NCI-H446 (cell line): ENCODE measurements at regions not wholly inside any gene's neighbourhood (a gene's known extent, or its start where the extent isn't known, plus 50 kb on each side); places are given as distances from the start of the nearest gene placed in this dataset.
"Not testable (repeated sequence)": the region's sequence is repeated elsewhere in the genome, so short reads cannot be mapped to it uniquely, and the experiment has no call there.

Experiments used
- DNase-seq, 2 experiments: peaks; one replicate each; lab custom pipeline; 2025; lab: John Stamatoyannopoulos, UW

DNA sequence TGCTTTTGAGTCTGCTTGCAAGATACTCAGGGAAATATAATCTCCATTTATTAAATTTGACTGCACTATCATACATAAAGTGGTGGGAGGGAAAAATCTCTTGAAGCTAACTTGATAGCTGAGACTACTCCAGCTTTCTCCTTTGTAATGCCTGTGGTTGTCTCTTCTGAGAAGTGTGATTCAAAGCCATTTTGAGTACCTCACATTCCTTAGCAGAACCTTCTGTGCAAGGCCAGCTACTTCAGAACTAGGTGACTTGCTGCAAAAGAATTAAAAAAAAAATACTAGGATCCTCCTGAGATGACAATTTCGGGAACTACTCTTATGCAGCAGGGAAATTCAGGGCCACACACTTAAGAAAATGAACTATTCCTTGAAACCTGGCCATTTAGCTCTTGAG, 294.8 kb downstream of the MDFIC start:
- DNase-seq = no peak

- no peak for DNase-seq
Measured at GRCh38 chr7:115211171-115211570, 289.3 kb downstream of the MDFIC start.

GRCh38 chr7:115210552-115210951, 288.7 kb downstream of the MDFIC start:
- DNase-seq = no peak

- no peak for DNase-seq
Measured at GRCh38 chr7:115208710-115209560, 287.0 kb downstream of the MDFIC start.

- DNase-seq = not testable (repeated sequence)
Measured at GRCh38 chr7:115206374-115206773, 284.5 kb downstream of the MDFIC start.

DNA sequence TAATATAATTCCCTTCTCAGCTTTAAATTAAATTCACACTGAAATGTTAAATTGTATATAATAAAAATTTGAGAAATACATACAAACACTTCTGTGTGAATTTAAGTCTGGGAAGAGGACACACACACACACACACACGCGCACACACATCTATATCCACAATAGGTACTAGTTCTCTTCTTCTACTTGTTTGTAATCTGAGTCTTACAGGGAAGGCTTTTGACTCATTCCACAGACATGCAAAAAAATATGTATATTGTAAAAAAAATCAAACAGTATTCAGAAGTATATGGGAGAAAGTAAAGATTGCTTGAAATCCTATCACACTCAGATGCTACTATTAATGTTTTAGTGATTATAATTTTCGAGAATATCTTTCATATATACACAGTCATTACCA, 276.2 kb downstream of the MDFIC start:
- no peak for DNase-seq

DNA sequence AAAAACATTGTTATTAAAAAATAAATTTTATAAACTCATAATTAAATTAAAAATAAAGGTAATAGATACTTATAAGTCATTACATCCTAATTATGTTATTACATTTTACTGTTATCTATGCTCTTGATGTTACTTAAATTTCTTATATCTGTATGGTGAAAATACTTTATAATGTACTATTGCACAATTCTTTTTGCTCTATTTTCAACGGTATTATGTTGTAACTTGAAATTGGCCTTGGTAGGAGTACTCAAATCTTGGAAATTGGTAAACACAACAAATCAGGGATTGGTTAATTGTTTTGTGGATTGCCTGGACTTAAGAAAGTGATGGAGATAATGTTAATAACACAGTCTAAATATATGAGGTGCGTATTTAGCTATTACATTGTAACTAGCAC, 273.3 kb downstream of the MDFIC start:
- DNase-seq = no peak

GRCh38 chr7:115191526-115191925, 269.6 kb downstream of the MDFIC start:
- DNase-seq = no peak

GRCh38 chr7:115183431-115184057, 261.6 kb downstream of the MDFIC start:
- no peak for DNase-seq

DNA sequence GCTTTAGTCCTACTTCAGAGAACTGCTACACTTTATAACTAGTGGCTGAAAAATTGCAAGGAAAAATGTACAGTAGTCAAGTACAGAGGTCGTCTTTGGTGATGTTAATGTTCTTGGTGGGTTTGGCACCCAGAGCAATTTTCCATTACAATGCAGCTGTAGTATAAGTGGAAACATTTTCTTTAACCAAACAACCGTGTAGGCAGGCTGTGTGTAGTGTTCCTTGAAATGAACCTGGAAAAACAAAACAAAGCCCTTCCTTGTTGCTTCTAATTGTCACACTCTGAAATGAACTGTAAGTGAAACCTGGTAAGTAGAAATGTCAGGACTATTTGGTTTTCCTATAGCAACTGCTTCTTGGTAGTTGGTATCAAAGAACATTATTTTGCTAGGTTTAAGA, 256.9 kb downstream of the MDFIC start:
- DNase-seq = no peak

DNA sequence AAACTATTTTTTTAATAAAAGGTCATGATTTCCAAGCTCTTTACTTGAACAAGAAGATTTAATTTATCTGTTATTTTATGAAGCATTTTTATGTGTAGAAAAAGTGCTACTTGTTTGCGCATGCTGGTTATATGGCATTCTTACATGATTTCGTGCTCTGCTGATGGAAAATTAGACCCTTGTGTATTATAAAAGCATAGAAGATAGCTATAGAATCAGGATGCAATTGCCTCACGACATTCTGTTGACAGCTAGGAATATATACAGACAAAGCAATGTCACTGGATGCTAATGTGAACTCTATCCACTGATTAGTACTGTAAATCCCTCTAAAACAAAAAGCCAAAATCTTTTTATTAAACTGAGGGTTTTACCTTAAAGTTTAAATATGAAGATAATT, 255.9 kb downstream of the MDFIC start:
- no peak for DNase-seq

- no peak for DNase-seq
Measured at GRCh38 chr7:115177103-115177502, 255.2 kb downstream of the MDFIC start.

DNA sequence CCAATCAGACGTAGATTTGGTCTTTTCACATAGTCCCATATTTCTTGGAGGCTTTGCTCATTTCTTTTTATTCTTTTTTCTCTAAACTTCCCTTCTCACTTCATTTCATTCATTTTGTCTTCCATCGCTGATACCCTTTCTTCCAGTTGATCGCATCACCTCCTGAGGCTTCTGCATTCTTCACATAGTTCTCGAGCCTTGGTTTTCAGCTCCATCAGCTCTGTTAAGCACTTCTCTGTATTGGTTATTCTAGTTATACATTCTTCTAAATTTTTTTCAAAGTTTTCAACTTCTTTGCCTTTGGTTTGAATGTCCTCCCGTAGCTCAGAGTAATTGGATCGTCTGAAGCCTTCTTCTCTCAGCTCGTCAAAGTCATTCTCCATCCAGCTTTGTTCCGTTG, 250.5 kb downstream of the MDFIC start:
- not testable (repeated sequence) for DNase-seq

- no peak for DNase-seq
Measured at GRCh38 chr7:115153769-115154477, 232.0 kb downstream of the MDFIC start.

GRCh38 chr7:115153176-115153575, 231.3 kb downstream of the MDFIC start:
- no peak for DNase-seq

GRCh38 chr7:115146148-115146547, 224.3 kb downstream of the MDFIC start:
- DNase-seq = no peak

GRCh38 chr7:115145512-115145911, 223.6 kb downstream of the MDFIC start:
- no peak for DNase-seq

GRCh38 chr7:115137816-115138215, 215.9 kb downstream of the MDFIC start:
- no peak for DNase-seq

GRCh38 chr7:115136796-115137443, 215.0 kb downstream of the MDFIC start:
- no peak for DNase-seq

- no peak for DNase-seq
Measured at GRCh38 chr7:115135769-115136410, 214.0 kb downstream of the MDFIC start.

GRCh38 chr7:115135146-115135545, 213.3 kb downstream of the MDFIC start:
- no peak for DNase-seq

GRCh38 chr7:115133248-115133647, 211.4 kb downstream of the MDFIC start:
- no peak for DNase-seq
